CD8-positive, alpha-beta memory T cell (primary cell): ENCODE measurements at regions not wholly inside any gene's neighbourhood (a gene's known extent, or its start where the extent isn't known, plus 50 kb on each side); places are given as distances from the start of the nearest gene placed in this dataset.

Experiments
- CTCF ChIA-PET: fragments of 350-600 bp; sonication (Branson Sonifier 250); formaldehyde crosslinking; loops from one replicate; lab custom pipeline; 2021; ENCODE audit warnings: antibody characterized with exemption; lab: Charles Lee
- POLR2A ChIA-PET: fragments of 350-600 bp; sonication (Branson Sonifier 250); formaldehyde crosslinking; loops from one replicate; lab custom pipeline; 2021; ENCODE audit warnings: antibody characterized with exemption; lab: Charles Lee
- DNase-seq, 5 donors: peaks; one replicate each; pipeline versions ENCODE4 v3.0.0 to v3.0.0-alpha.2; 2020 to 2022; ENCODE audit warnings: mixed read lengths in 1 of 5
- H3K27ac ChIP-seq: one replicate; pipeline ENCODE4 v1.7.0; 2013; ENCODE audit warnings: low read depth, mild to moderate bottlenecking, low read length, moderate library complexity
- H3K27me3 ChIP-seq: 2 replicates; pipeline ENCODE4 v1.7.0; 2013; ENCODE audit warnings: low read length, mild to moderate bottlenecking; ENCODE audit not compliant: insufficient read depth, poor library complexity, severe bottlenecking
- H3K36me3 ChIP-seq: 2 replicates; pipeline ENCODE4 v1.7.0; 2013; ENCODE audit warnings: mild to moderate bottlenecking, low read length, moderate library complexity; ENCODE audit not compliant: insufficient read depth
- H3K4me1 ChIP-seq: 2 replicates; pipeline ENCODE4 v1.7.0; 2013; ENCODE audit warnings: mild to moderate bottlenecking, low read length, moderate library complexity; ENCODE audit not compliant: insufficient read depth
- H3K4me3 ChIP-seq: 2 replicates; pipeline ENCODE4 v1.7.0; 2013; ENCODE audit warnings: mild to moderate bottlenecking, low read length
- H3K9me3 ChIP-seq: 2 replicates; pipeline ENCODE4 v1.7.0; 2013; ENCODE audit warnings: mild to moderate bottlenecking, low read length
- H3K27ac Mint-ChIP-seq, 8 donors: one replicate each; pipeline ENCODE4 v1.8.0; 2020 to 2021; ENCODE audit warnings: mixed read lengths in 8 of 8, mild to moderate bottlenecking in 6 of 8, inconsistent platforms in 3 of 8, moderate library complexity in 3 of 8
- H3K27me3 Mint-ChIP-seq, 2 donors: one replicate each; pipeline ENCODE4 v1.8.0; 2020 to 2021; ENCODE audit warnings: mixed read lengths in 2 of 2, mild to moderate bottlenecking in 1 of 2, moderate library complexity in 1 of 2
- H3K36me3 Mint-ChIP-seq, 3 donors: one replicate each; pipeline ENCODE4 v1.8.0; 2020 to 2021; ENCODE audit warnings: mixed read lengths in 3 of 3, inconsistent platforms in 1 of 3, mild to moderate bottlenecking in 1 of 3
- H3K4me1 Mint-ChIP-seq, 3 donors: one replicate each; pipeline ENCODE4 v1.8.0; 2020 to 2021; ENCODE audit warnings: mixed read lengths in 3 of 3, inconsistent platforms in 1 of 3, mild to moderate bottlenecking in 1 of 3
- H3K4me3 Mint-ChIP-seq, 7 donors: one replicate each; pipeline ENCODE4 v1.8.0; 2020 to 2021; ENCODE audit warnings: mixed read lengths in 7 of 7, mild to moderate bottlenecking in 6 of 7, moderate library complexity in 4 of 7, inconsistent platforms in 2 of 7
- H3K9me3 Mint-ChIP-seq, 5 donors: one replicate each; pipeline ENCODE4 v1.8.0; 2020 to 2022; ENCODE audit warnings: mixed read lengths in 5 of 5, mild to moderate bottlenecking in 3 of 5, moderate library complexity in 2 of 5, inconsistent platforms in 1 of 5

DNA sequence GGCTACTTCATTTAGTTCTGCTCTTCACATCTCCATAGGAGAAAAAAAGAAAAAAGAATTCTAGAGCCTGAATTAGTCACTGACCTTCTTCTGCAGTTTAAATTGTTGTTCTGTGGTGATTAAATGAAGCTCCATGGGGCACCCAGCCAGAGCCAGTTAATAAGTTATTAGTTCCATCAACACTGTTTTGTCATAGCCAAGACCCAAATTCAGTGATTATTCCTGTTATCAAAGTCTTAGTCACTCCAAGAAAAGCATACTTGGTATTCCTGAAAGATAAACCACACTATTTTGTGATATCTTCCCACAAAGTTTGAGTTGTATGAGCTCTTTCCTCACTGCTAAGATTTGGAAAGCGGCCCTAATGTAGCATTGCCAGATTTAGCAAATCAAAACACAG, 134.8 kb upstream of the RGMB start:
- H3K4me3 Mint-ChIP-seq, result no peak overlapping the region

DNA sequence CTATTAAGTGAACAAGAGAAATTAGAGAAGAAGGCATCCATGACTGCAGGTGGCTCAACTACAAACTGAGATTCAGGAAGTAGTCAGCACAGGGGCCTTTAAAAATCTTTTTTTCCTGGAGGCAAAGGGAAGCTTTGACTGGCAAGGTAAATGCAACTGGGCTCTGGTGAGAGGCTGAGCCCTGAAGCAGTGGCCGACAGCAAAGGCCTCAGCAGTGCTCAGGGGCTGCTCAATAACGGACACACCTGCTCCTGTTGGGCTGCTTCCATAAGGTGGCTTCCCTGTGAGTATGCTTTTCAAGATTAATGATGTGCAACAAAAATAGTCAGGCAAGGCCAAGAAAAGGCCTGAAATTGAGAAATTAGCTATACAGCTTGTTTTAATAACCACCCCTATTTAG, 134.2 kb upstream of the RGMB start:
- H3K27ac ChIP-seq, result no peak overlapping the region
- no peaks in the 10 kb centered on the region for H3K9me3 ChIP-seq
- CTCF ChIA-PET, result no interaction called here
- no peaks in the 10 kb centered on the region for H3K4me1 ChIP-seq
- no peaks in the 10 kb centered on the region for H3K27me3 ChIP-seq
- H3K9me3 Mint-ChIP-seq, result no peaks in the 10 kb centered on the region
- no peak overlapping the region for H3K4me3 ChIP-seq
- H3K4me1 Mint-ChIP-seq, result no peaks in the 10 kb centered on the region
- H3K36me3 ChIP-seq, result no peaks in the 10 kb centered on the region
- no peaks in the 10 kb centered on the region for H3K36me3 Mint-ChIP-seq
- POLR2A ChIA-PET, result no interaction called here
- no peak for DNase-seq
- no peaks in the 10 kb centered on the region for H3K27me3 Mint-ChIP-seq
- no peak overlapping the region for H3K4me3 Mint-ChIP-seq
- H3K27ac Mint-ChIP-seq, result no peak overlapping the region

More for the DNA sequence above, 134.8 kb upstream of the RGMB start:
- H3K36me3 ChIP-seq, result no peaks in the 10 kb centered on the region
- ChIA-PET CTCF (no interaction called here), POLR2A (no interaction called here)
- DNase-seq, result no peak
- H3K27me3 ChIP-seq, result no peaks in the 10 kb centered on the region
- Mint-ChIP-seq H3K36me3 (no peaks in the 10 kb centered on the region), H3K9me3 (no peaks in the 10 kb centered on the region), H3K27me3 (no peaks in the 10 kb centered on the region), H3K4me1 (no peaks in the 10 kb centered on the region), H3K27ac (no peak overlapping the region)
- no peaks in the 10 kb centered on the region for H3K9me3 ChIP-seq
- no peak overlapping the region for H3K4me3 ChIP-seq
- no peak overlapping the region for H3K27ac ChIP-seq
- H3K4me1 ChIP-seq, result no peaks in the 10 kb centered on the region

- no peaks in the 10 kb centered on the region for H3K4me1 Mint-ChIP-seq
Measured at GRCh38 chr5:98641671-98642070, 131.8 kb upstream of the RGMB start.

DNA sequence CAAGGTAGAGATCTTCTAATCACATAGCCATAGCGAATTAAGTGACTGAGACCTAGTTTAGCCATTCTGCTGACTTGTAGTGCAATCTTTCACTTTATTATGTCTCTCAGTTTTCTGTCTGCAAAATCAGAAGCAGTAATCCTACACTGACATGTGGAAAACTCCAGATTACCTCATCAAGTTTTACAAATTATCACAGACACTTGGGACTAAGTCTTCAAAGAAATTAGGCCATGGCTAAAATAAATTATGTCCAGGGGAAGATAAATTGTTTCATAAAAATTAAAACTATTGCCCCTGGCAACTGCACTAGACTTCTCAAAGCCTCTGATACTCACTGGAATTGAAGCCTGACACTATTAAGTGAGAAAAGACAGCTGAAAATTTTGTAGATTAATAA, 129.9 kb upstream of the RGMB start:
- H3K36me3 Mint-ChIP-seq, result no peaks in the 10 kb centered on the region
- H3K36me3 ChIP-seq, result no peaks in the 10 kb centered on the region
- H3K27me3 Mint-ChIP-seq, result no peaks in the 10 kb centered on the region
- peaks cover 0 to 3% (median 0%) of the 10 kb centered on the region in 5 donors for H3K9me3 Mint-ChIP-seq
- DNase-seq, result no peak
- H3K9me3 ChIP-seq, result no peaks in the 10 kb centered on the region
- ChIA-PET POLR2A (no interaction called here), CTCF (no interaction called here)
- H3K27ac Mint-ChIP-seq, result no peak overlapping the region
- no peaks in the 10 kb centered on the region for H3K4me1 Mint-ChIP-seq
- no peak overlapping the region for H3K4me3 Mint-ChIP-seq
- H3K27me3 ChIP-seq, result no peaks in the 10 kb centered on the region
- no peaks in the 10 kb centered on the region for H3K4me1 ChIP-seq
- H3K27ac ChIP-seq, result no peak overlapping the region
- H3K4me3 ChIP-seq, result no peak overlapping the region

More at GRCh38 chr5:98641671-98642070, 131.8 kb upstream of the RGMB start:
- Histone ChIP-seq H3K9me3 (no peaks in the 10 kb centered on the region), H3K4me3 (no peak overlapping the region), H3K4me1 (no peaks in the 10 kb centered on the region), H3K36me3 (no peaks in the 10 kb centered on the region), H3K27me3 (no peaks in the 10 kb centered on the region), H3K27ac (no peak overlapping the region)
- ChIA-PET CTCF (no interaction called here), POLR2A (no interaction called here)
- no peaks in the 10 kb centered on the region for H3K27me3 Mint-ChIP-seq
- peaks cover 0 to 3% (median 0%) of the 10 kb centered on the region in 5 donors for H3K9me3 Mint-ChIP-seq
- no peaks in the 10 kb centered on the region for H3K36me3 Mint-ChIP-seq
- DNase-seq, result no peak
- H3K4me3 Mint-ChIP-seq, result no peak overlapping the region
- H3K27ac Mint-ChIP-seq, result no peak overlapping the region

DNA sequence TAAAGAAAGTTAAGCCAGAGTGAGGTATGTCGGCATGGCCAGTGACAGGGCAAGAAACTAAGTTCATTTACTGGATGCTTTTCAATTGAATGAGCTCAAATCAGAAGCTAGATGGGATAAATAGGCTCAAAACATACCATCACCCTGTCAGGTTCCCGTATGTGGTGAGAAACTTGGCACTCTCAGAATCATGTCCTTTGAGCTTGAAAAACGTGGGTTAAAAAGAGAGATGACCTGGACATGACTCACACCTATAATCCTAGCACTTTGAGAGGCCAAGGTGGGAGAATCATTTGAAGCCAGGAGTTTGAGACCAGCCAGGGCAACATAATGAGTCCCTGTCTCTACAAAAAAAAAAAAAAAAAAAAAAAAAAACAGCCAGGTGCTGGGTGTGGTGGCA, 121.7 kb upstream of the RGMB start:
- no peaks in the 10 kb centered on the region for H3K4me1 Mint-ChIP-seq
- no peaks in the 10 kb centered on the region for H3K27me3 Mint-ChIP-seq
- Histone ChIP-seq H3K27ac (no peak overlapping the region), H3K9me3 (no peaks in the 10 kb centered on the region), H3K4me3 (no peak overlapping the region), H3K36me3 (no peaks in the 10 kb centered on the region), H3K27me3 (no peaks in the 10 kb centered on the region), H3K4me1 (no peaks in the 10 kb centered on the region)
- DNase-seq, result no peak
- ChIA-PET POLR2A (no interaction called here), CTCF (no interaction called here)
- no peaks in the 10 kb centered on the region for H3K36me3 Mint-ChIP-seq
- H3K9me3 Mint-ChIP-seq, result peaks cover 0 to 1% (median 0%) of the 10 kb centered on the region in 5 donors
- H3K27ac Mint-ChIP-seq, result no peak overlapping the region
- H3K4me3 Mint-ChIP-seq, result no peak overlapping the region

DNA sequence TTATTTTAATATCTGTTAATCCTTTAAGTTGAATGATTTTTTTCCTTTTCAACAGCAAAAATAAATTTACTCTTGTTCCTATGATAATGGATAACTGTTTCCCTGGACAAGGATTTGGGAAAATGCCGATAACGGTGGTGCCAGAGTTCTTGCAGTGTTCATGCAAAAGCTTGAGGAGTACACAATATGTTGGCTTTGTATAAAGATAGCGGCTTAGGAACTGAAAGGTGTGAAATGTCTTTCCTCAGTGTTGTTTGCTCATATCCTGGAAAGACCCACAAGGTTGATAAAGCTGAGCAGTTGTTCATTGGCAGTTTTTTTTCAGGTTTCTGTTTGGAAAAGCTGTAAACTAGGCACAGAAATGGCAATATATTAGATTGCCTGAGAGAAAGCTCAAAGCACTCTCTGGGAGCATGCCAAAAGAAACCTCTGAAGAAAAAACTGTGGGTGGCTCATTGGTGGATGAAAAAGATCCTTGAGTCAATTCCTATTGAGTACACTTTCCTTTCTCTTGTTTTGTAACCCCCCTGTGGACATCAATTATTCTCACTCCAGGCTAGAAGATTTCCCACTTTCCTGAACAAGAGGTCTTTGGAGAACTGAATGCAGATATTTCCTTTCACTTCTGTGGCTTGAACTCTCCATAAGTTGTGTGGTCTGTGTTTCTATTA, 117.2 kb upstream of the RGMB start:
- peaks cover 0 to 2% (median under 1%) of the 10 kb centered on the region in 5 donors for H3K9me3 Mint-ChIP-seq
- ChIA-PET POLR2A (no interaction called here), CTCF (no interaction called here)
- H3K27me3 Mint-ChIP-seq, result no peaks in the 10 kb centered on the region
- no peak for DNase-seq
- H3K4me1 ChIP-seq, result no peaks in the 10 kb centered on the region
- no peaks in the 10 kb centered on the region for H3K9me3 ChIP-seq
- no peaks in the 10 kb centered on the region for H3K27me3 ChIP-seq
- H3K27ac Mint-ChIP-seq, result no peak overlapping the region
- no peaks in the 10 kb centered on the region for H3K36me3 ChIP-seq
- no peaks in the 10 kb centered on the region for H3K36me3 Mint-ChIP-seq
- no peaks in the 10 kb centered on the region for H3K4me1 Mint-ChIP-seq
- no peak overlapping the region for H3K4me3 Mint-ChIP-seq
- H3K4me3 ChIP-seq, result no peak overlapping the region
- no peak overlapping the region for H3K27ac ChIP-seq

GRCh38 chr5:98656796-98657195, 116.7 kb upstream of the RGMB start:
- Mint-ChIP-seq H3K27ac (no peak overlapping the region), H3K4me1 (no peaks in the 10 kb centered on the region), H3K36me3 (no peaks in the 10 kb centered on the region), H3K27me3 (no peaks in the 10 kb centered on the region), H3K9me3 (peaks cover 0 to 4% (median 2%) of the 10 kb centered on the region in 5 donors), H3K4me3 (no peak overlapping the region)
- ChIA-PET CTCF (no interaction called here), POLR2A (no interaction called here)
- Histone ChIP-seq H3K36me3 (no peaks in the 10 kb centered on the region), H3K4me1 (no peaks in the 10 kb centered on the region), H3K4me3 (no peak overlapping the region), H3K27me3 (no peaks in the 10 kb centered on the region), H3K27ac (no peak overlapping the region), H3K9me3 (no peaks in the 10 kb centered on the region)
- no peak for DNase-seq

GRCh38 chr5:98657559-98657958, 115.9 kb upstream of the RGMB start:
- CTCF ChIA-PET, result no interaction called here

More at GRCh38 chr5:98657559-98657958, 115.9 kb upstream of the RGMB start:
- Histone ChIP-seq H3K4me3 (no peak overlapping the region), H3K4me1 (no peaks in the 10 kb centered on the region), H3K27ac (no peak overlapping the region), H3K27me3 (no peaks in the 10 kb centered on the region), H3K36me3 (no peaks in the 10 kb centered on the region), H3K9me3 (no peaks in the 10 kb centered on the region)
- H3K9me3 Mint-ChIP-seq, result peaks cover 0 to 5% (median 2%) of the 10 kb centered on the region in 5 donors
- no peaks in the 10 kb centered on the region for H3K27me3 Mint-ChIP-seq
- POLR2A ChIA-PET, result no interaction called here
- no peak overlapping the region for H3K27ac Mint-ChIP-seq
- DNase-seq, result no peak
- H3K36me3 Mint-ChIP-seq, result no peaks in the 10 kb centered on the region
- no peaks in the 10 kb centered on the region for H3K4me1 Mint-ChIP-seq
- no peak overlapping the region for H3K4me3 Mint-ChIP-seq
